Prostate gland (tissue), 2 donors: ENCODE measurements at regions not wholly inside any gene's neighbourhood (a gene's known extent, or its start where the extent isn't known, plus 50 kb on each side); places are given as distances from the start of the nearest gene placed in this dataset.

Experiments used
- CTCF ChIP-seq, 4 experiments: fragments of 200-600 bp in 2 of 4; fragments of 450-650 bp in 2 of 4; sonication (generic) in 2 of 4; IDR thresholded peaks; 1 replicate in 3 of 4; 2 replicates in 1 of 4; pipeline ENCODE4 v1.5.1; 2016 to 2019; ENCODE audit warnings: antibody characterized with exemption in 4 of 4, mild to moderate bottlenecking in 2 of 4, moderate library complexity in 2 of 4
- POLR2A ChIP-seq: fragments of 450-650 bp; IDR thresholded peaks from one replicate; pipeline ENCODE4 v1.6.1; 2016; ENCODE audit warnings: antibody characterized with exemption, mild to moderate bottlenecking
- POLR2AphosphoS5 ChIP-seq: sonication (generic); formaldehyde crosslinking; IDR thresholded peaks from one replicate; pipeline ENCODE4 v1.6.1; 2017; ENCODE audit warnings: antibody characterized with exemption

GRCh38 chr16:85521552-85522307 is 91.4 kb upstream of the GSE1 start:
- TF ChIP-seq CTCF (IDR thresholded peaks at IDR 0.05) (no peak), POLR2AphosphoS5 (no peak), POLR2A (no peak)
